AG04450 (cell line): ENCODE measurements at regions not wholly inside any gene's neighbourhood (a gene's known extent, or its start where the extent isn't known, plus 50 kb on each side); places are given as distances from the start of the nearest gene placed in this dataset.
"Not testable (repeated sequence)": the region's sequence is repeated elsewhere in the genome, so short reads cannot be mapped to it uniquely, and the experiment has no call there.

ENCODE experiments used
- CTCF ChIA-PET: fragments of 300-600, 350-600 bp; formaldehyde crosslinking; extraction: SDS; loops from one replicate; lab custom pipeline; 2022; ENCODE audit warnings: antibody characterized with exemption, inconsistent platforms; lab: Charles Lee
- POLR2A ChIA-PET: fragments of 350-600 bp; formaldehyde crosslinking; extraction: SDS; loops from one replicate; lab custom pipeline; 2021; ENCODE audit warnings: antibody characterized with exemption, inconsistent platforms; lab: Yijun Ruan, JAX
- DNase-seq: peaks from one replicate; pipeline ENCODE4 v3.0.0-alpha.2; 2011; ENCODE audit warnings: low read depth, low spot score
- H3K27ac ChIP-seq: one replicate; pipeline ENCODE4 v1.5.1; 2012; ENCODE audit warnings: low read depth, low read length, control low read depth
- H3K27me3 ChIP-seq: one replicate; pipeline ENCODE4 v1.6.0; 2012; ENCODE audit warnings: low read length; ENCODE audit not compliant: control insufficient read depth, insufficient read depth
- H3K4me3 ChIP-seq: 2 replicates; pipeline ENCODE4 v1.5.1; 2011; ENCODE audit warnings: mild to moderate bottlenecking, low read depth, low read length, control low read depth
- H3K9me3 ChIP-seq: 2 replicates; pipeline ENCODE4 v1.5.1; 2012; ENCODE audit warnings: low read length; ENCODE audit not compliant: control insufficient read depth, insufficient read depth
- CTCF ChIP-seq: IDR thresholded peaks from 2 replicates; pipeline ENCODE4 v1.5.1; 2011; ENCODE audit warnings: low read depth, low read length, control low read depth, inconsistent platforms

- TF ChIP-seq CTCF, result no peak
- ChIA-PET CTCF (no interaction called here), POLR2A (no interaction called here)
- H3K27me3 ChIP-seq, result no peaks in the 10 kb centered on the region
- no peaks in the 10 kb centered on the region for H3K9me3 ChIP-seq
- no peak for DNase-seq
- no peak overlapping the region for H3K4me3 ChIP-seq
- H3K27ac ChIP-seq, result no peak overlapping the region
These were observed 162.6 kb downstream of the DMAC1 start for GRCh38 chr9:7636838-7637467.

GRCh38 chr9:7636309-7636708 lies 163.3 kb downstream of the DMAC1 start:
- ChIA-PET CTCF (no interaction called here), POLR2A (no interaction called here)
- no peaks in the 10 kb centered on the region for H3K9me3 ChIP-seq
- no peak overlapping the region for H3K4me3 ChIP-seq
- H3K27me3 ChIP-seq, result no peaks in the 10 kb centered on the region
- no peak for DNase-seq
- TF ChIP-seq CTCF, result no peak
- H3K27ac ChIP-seq, result no peak overlapping the region

GRCh38 chr9:7626571-7627029 lies 173.0 kb downstream of the DMAC1 start:
- H3K27ac ChIP-seq, DNase-seq, CTCF ChIA-PET, H3K9me3 ChIP-seq, H3K4me3 ChIP-seq, H3K27me3 ChIP-seq, POLR2A ChIA-PET: not testable (repeated sequence)

- Histone ChIP-seq H3K27me3 (no peaks in the 10 kb centered on the region), H3K4me3 (no peak overlapping the region), H3K27ac (no peak overlapping the region), H3K9me3 (no peaks in the 10 kb centered on the region)
- CTCF ChIA-PET, result no interaction called here
- no peak for TF ChIP-seq CTCF
- DNase-seq, result no peak
- POLR2A ChIA-PET, result no interaction called here
These were observed 177.1 kb downstream of the DMAC1 start for GRCh38 chr9:7622481-7622880.

- no peak overlapping the region for H3K27ac ChIP-seq
- no peak for TF ChIP-seq CTCF
- no peak overlapping the region for H3K4me3 ChIP-seq
- ChIA-PET POLR2A (no interaction called here), CTCF (no interaction called here)
- no peaks in the 10 kb centered on the region for H3K27me3 ChIP-seq
- no peaks in the 10 kb centered on the region for H3K9me3 ChIP-seq
- no peak for DNase-seq
These were observed 184.2 kb downstream of the DMAC1 start for GRCh38 chr9:7615344-7615743.
